Fibroblast of pulmonary artery (primary cell): ENCODE measurements at regions not wholly inside any gene's neighbourhood (a gene's known extent, or its start where the extent isn't known, plus 50 kb on each side); places are given as distances from the start of the nearest gene placed in this dataset.
"Not testable (repeated sequence)": the region's sequence is repeated elsewhere in the genome, so short reads cannot be mapped to it uniquely, and the experiment has no call there.

Experiments used
- DNase-seq: peaks from one replicate; pipeline ENCODE4 v3.0.0-alpha.2; 2010; ENCODE audit warnings: low read depth
- H3K4me3 ChIP-seq: replicated peaks from 2 replicates; pipeline ENCODE4 v1.5.1; 2011; ENCODE audit warnings: low read depth, mild to moderate bottlenecking, control low read depth, low read length, moderate library complexity
- TF ChIP-seq, protein P1 (sequence below): IDR thresholded peaks from 2 replicates; pipeline ENCODE4 v1.5.1; 2011; ENCODE audit warnings: mild to moderate bottlenecking, control low read depth, low read length, inconsistent platforms; ENCODE audit errors: missing control alignments

DNA sequence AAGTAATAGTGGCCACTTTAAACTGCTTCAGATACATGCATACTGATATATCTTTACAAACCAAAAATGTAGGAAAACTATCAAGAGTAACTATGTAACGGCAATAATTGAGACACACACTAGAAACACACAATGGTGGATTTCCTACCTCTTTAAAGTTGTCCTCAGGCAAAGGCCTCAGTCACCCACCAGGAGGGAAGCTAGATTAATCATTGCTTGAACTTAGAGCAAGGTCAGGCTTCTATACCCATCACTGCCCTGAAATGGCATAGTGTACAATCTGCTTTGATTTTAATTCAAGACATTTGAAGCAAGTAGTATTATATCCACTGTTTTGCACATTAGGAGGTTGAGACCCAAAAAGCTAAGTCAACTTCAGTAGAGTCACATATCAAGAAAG is 110.9 kb downstream of the AREG start:
- TF ChIP-seq, protein P1, sequence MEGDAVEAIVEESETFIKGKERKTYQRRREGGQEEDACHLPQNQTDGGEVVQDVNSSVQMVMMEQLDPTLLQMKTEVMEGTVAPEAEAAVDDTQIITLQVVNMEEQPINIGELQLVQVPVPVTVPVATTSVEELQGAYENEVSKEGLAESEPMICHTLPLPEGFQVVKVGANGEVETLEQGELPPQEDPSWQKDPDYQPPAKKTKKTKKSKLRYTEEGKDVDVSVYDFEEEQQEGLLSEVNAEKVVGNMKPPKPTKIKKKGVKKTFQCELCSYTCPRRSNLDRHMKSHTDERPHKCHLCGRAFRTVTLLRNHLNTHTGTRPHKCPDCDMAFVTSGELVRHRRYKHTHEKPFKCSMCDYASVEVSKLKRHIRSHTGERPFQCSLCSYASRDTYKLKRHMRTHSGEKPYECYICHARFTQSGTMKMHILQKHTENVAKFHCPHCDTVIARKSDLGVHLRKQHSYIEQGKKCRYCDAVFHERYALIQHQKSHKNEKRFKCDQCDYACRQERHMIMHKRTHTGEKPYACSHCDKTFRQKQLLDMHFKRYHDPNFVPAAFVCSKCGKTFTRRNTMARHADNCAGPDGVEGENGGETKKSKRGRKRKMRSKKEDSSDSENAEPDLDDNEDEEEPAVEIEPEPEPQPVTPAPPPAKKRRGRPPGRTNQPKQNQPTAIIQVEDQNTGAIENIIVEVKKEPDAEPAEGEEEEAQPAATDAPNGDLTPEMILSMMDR: no peak
- no peak for DNase-seq
- no peak overlapping the region for H3K4me3 ChIP-seq

DNA sequence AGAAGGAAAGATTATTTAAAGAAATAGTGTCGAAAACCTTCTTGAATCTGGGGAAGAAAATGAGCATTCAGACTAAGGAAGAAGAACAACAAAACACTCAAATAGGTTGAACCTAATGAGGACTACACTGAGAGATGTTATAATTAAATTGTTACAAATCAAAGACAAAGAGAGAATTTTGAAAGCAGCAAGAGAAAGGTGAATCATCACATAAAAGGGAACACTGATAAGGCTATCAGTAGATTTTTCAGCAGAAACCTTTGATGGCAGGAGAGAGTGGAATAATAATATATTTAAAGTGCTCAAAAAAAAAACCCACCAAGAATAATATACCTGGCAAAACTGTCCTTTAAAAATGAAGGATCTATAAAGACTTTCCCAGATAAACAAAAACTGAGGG is 114.9 kb downstream of the AREG start:
- DNase-seq: no peak
- TF ChIP-seq, protein P1: no peak
- H3K4me3 ChIP-seq: no peak overlapping the region

- TF ChIP-seq, protein P1: no peak
- DNase-seq: no peak
- no peak overlapping the region for H3K4me3 ChIP-seq
These were observed 123.0 kb downstream of the AREG start for GRCh38 chr4:74567981-74568380.

- no peak overlapping the region for H3K4me3 ChIP-seq
- DNase-seq: no peak
- TF ChIP-seq, protein P1: no peak
These were observed 125.2 kb downstream of the AREG start for GRCh38 chr4:74570095-74570494.

DNA sequence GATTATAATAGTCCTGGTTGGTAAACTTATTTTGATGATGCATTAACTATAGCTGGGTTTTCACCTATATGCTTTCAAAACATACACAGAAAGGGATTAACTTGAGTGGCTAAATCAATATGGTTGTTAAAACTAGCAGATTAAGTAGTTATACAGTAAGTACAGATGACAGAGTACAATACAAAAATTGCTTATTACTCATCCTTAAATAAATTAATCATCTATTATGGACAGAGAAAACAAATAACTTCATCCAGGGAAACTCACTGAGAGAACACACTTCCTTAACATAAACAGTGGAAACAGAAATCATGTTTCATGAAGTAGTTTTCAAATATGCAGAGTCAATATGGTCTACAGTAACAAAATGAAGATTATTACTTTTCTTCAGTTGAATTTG is 133.4 kb downstream of the AREG start:
- no peak overlapping the region for H3K4me3 ChIP-seq
- TF ChIP-seq, protein P1: no peak
- DNase-seq: no peak

GRCh38 chr4:74578865-74579264 is 133.9 kb downstream of the AREG start:
- not testable (repeated sequence) for H3K4me3 ChIP-seq, DNase-seq

DNA sequence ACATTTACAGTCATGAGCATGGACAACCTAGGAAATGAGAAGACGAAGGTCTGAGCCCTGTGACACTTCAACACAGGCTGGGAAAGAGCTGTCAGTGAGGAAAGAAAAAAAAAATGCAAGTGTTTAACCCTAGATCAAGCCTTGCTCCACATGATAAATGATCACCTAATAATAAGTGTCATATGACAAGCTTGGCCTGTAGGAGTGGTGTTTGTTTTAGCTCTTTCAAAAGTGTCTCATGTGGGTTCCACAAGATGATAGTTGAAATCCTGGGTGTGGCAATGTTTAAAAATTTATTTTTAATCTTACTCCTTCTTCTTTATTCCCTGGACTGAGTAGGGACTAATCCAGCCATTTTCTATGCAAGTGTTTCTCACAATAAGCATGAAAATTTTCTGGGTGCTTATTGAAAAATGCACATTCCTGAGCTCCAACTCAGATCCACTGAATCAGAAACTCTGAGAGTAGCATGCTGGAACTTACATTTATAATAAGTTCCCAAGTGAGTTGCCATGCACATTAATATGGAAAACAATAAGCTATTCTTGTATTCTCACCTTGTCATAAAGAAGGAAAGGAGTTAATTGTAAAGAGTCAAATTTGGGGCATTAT is 138.3 kb downstream of the AREG start:
- H3K4me3 ChIP-seq: no peak overlapping the region
- DNase-seq: peak; percentile 18
- TF ChIP-seq, protein P1: no peak

DNA sequence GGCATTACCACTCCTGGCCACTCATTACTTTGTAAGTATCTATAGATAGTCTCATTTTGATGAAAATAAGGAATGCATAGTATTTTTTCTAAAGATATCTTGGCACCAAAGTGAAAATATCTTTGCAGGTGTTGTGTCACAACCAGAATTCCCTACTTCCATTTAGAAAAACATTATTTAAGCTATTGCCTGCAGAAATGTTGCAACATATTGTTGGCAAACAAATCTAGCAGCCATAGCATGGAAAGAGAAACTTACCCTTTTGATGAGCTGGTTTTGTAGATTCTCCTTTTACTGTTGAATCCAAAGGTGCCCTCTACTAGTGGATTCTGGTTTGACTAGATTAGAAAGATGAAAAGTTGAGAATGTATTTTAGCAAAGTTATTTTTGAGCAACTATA is 138.8 kb downstream of the AREG start:
- peak; percentile 34 for DNase-seq
- no peak overlapping the region for H3K4me3 ChIP-seq
- TF ChIP-seq, protein P1: no peak
